HepG2 (cell line): ENCODE measurements at regions not wholly inside any gene's neighbourhood (a gene's known extent, or its start where the extent isn't known, plus 50 kb on each side); places are given as distances from the start of the nearest gene placed in this dataset.

Experiments used
- ATAC-seq: fragments of 200-7000 bp; cut with Tn5 transposase; 3 replicates; pipeline ENCODE4 v1.9.1; 2020; ENCODE audit warnings: mild to moderate bottlenecking, moderate library complexity
- BruUV-seq: library from RNA; stranded (reverse); fragments of 400-500 nt; replicated peaks from 2 replicates; lab custom pipeline; 2021; lab: Mats Ljungman, UMichigan
- CTCF ChIA-PET: fragments of 300-600 bp; formaldehyde crosslinking; extraction: SDS; loops from one replicate; lab custom pipeline; 2021; ENCODE audit warnings: low total read pairs, inconsistent platforms, low intra/inter-chr PET ratio; lab: Yijun Ruan, JAX
- POLR2A ChIA-PET: fragments of 350-600 bp; sonication (Branson Sonifier 250); formaldehyde crosslinking; loops from one replicate; lab custom pipeline; 2020; ENCODE audit warnings: antibody characterized with exemption, inconsistent platforms; lab: Yijun Ruan, JAX
- DNase-seq: peaks from one replicate; pipeline ENCODE4 v3.0.0-alpha.2; 2015; ENCODE audit warnings: low spot score
- FAIRE-seq: peaks from 3 replicates; lab custom pipeline; 2011; peaks lifted over from hg19 to GRCh38; lab: Jason Lieb, UNC
- H2AFZ ChIP-seq: one replicate; pipeline ENCODE4 v1.6.1; 2011; ENCODE audit warnings: low read length, inconsistent platforms
- H3K27ac ChIP-seq: fragments of 300-600 bp; 3 replicates; pipeline ENCODE4 v1.8.0; 2011; ENCODE audit warnings: mixed run types, mild to moderate bottlenecking, mixed read lengths, low read length, inconsistent platforms; ENCODE audit not compliant: insufficient read depth; ENCODE audit errors: extremely low read length
- H3K27me3 ChIP-seq, 2 experiments: fragments of 200-600 bp in 1 of 2; 2 replicates in 1 of 2; 3 replicates in 1 of 2; pipeline versions ENCODE4 v1.6.0 to v1.8.0; 2011; ENCODE audit warnings: low read length in 2 of 2, mild to moderate bottlenecking in 2 of 2, moderate library complexity in 2 of 2, inconsistent platforms in 1 of 2; ENCODE audit not compliant: insufficient read depth in 2 of 2, control insufficient read depth in 1 of 2
- H3K36me3 ChIP-seq, 2 experiments: fragments of 200-600 bp in 1 of 2; replicated peaks in 1 of 2; 2 replicates in 1 of 2; 3 replicates in 1 of 2; pipeline versions ENCODE4 v1.5.1 to v1.8.0; 2011; ENCODE audit warnings: low read length in 2 of 2, inconsistent platforms in 1 of 2; ENCODE audit not compliant: insufficient read depth in 2 of 2, control insufficient read depth in 1 of 2
- H3K4me1 ChIP-seq: 2 replicates; pipeline ENCODE4 v1.5.1; 2012; ENCODE audit warnings: low read length, inconsistent platforms; ENCODE audit not compliant: insufficient read depth
- H3K4me2 ChIP-seq: 2 replicates; pipeline ENCODE4 v1.6.0; 2011; ENCODE audit warnings: low read depth, low read length, inconsistent platforms
- H3K4me3 ChIP-seq, 3 experiments: fragments of 200-600 bp in 1 of 3; sonication (generic), shearing (Covaris generic) in 1 of 3; replicated peaks in 1 of 3; 2 replicates each; pipeline ENCODE4 v1.5.1; 2011 to 2016; ENCODE audit warnings: low read length in 3 of 3, inconsistent platforms in 2 of 3, low read depth in 2 of 3, mild to moderate bottlenecking in 2 of 3, control low read depth in 1 of 3, mixed read lengths in 1 of 3; ENCODE audit not compliant: insufficient read depth in 1 of 3
- H3K79me2 ChIP-seq: one replicate; pipeline ENCODE4 v1.6.1; 2011; ENCODE audit warnings: low read length, inconsistent platforms; ENCODE audit not compliant: insufficient read depth
- H3K9ac ChIP-seq: 2 replicates; pipeline ENCODE4 v1.6.0; 2011; ENCODE audit warnings: mild to moderate bottlenecking, low read depth, low read length, inconsistent platforms; ENCODE audit not compliant: insufficient read depth
- H3K9me3 ChIP-seq: 2 replicates; pipeline ENCODE4 v1.5.1; 2012; ENCODE audit warnings: mild to moderate bottlenecking, low read length
- H4K20me1 ChIP-seq: 2 replicates; pipeline ENCODE4 v1.6.0; 2011; ENCODE audit warnings: inconsistent platforms, mild to moderate bottlenecking, low read length, moderate library complexity; ENCODE audit not compliant: insufficient read depth
- ADNP ChIP-seq: sonication (generic); formaldehyde crosslinking; IDR thresholded peaks from 2 replicates; pipeline ENCODE4 v1.4.0; 2020; ENCODE audit warnings: missing genetic modification reagents
- ELF3 ChIP-seq: IDR thresholded peaks from 2 replicates; pipeline ENCODE4 v1.6.1; 2016; ENCODE audit warnings: missing genetic modification reagents, missing compliant biosample characterization
- GPN1 ChIP-seq: sonication (generic); formaldehyde crosslinking; IDR thresholded peaks from 2 replicates; pipeline ENCODE4 v1.5.1; 2020; ENCODE audit warnings: missing genetic modification reagents, borderline replicate concordance
- HHEX ChIP-seq: IDR thresholded peaks from 2 replicates; pipeline ENCODE4 v1.6.1; 2016; ENCODE audit warnings: control low read depth
- RBM39 ChIP-seq: fragments of 200-400 bp; formaldehyde crosslinking; IDR thresholded peaks from one replicate; pipeline ENCODE4 v1.6.1; 2018; ENCODE audit warnings: antibody characterized with exemption, mild to moderate bottlenecking, low read depth, low read length; ENCODE audit not compliant: poor library complexity, severe bottlenecking
- TAF1 ChIP-seq: sonication (generic); formaldehyde crosslinking; IDR thresholded peaks from 2 replicates; pipeline ENCODE4 v1.4.0; 2020; ENCODE audit warnings: missing genetic modification reagents
- U2AF1 ChIP-seq: fragments of 200-400 bp; formaldehyde crosslinking; optimal IDR thresholded peaks from 2 replicates; pipeline ENCODE3; 2017; ENCODE audit warnings: mild to moderate bottlenecking, low read depth, low read length
- ZNF224 ChIP-seq: sonication (generic); formaldehyde crosslinking; IDR thresholded peaks from 2 replicates; pipeline ENCODE4 v1.5.0; 2020; ENCODE audit warnings: mild to moderate bottlenecking, missing genetic modification reagents
- WGBS: methylation state at CpG from one replicate; pipeline ENCODE4 v1.1.6; 2017; ENCODE audit warnings: low lambda C conversion rate; 5-methylcytosine and 5-hydroxymethylcytosine counted together
- in situ Hi-C: cut with HindIII; loops from 2 replicates; pipeline ENCODE4 v1.10.0; 2017; ENCODE audit warnings: low pct_unique_long_range_greater_than_20kb; ENCODE audit not compliant: extremely low pct_ligation_motif_present
- intact Hi-C: fragments of 100-400 bp; cut with micrococcal nuclease; formaldehyde crosslinking; loops from one replicate; pipeline ENCODE4 v1.10.0; 2022; ENCODE audit not compliant: unreplicated experiment
- TF ChIP-seq, protein P1 (sequence below): sonication (generic); formaldehyde crosslinking; IDR thresholded peaks from 2 replicates; pipeline ENCODE4 v1.4.0; 2020; ENCODE audit warnings: missing genetic modification reagents
- TF ChIP-seq, protein P2 (sequence below): sonication (generic); formaldehyde crosslinking; IDR thresholded peaks from 2 replicates; pipeline ENCODE4 v1.5.0; 2020; ENCODE audit warnings: mild to moderate bottlenecking, missing genetic modification reagents

DNA sequence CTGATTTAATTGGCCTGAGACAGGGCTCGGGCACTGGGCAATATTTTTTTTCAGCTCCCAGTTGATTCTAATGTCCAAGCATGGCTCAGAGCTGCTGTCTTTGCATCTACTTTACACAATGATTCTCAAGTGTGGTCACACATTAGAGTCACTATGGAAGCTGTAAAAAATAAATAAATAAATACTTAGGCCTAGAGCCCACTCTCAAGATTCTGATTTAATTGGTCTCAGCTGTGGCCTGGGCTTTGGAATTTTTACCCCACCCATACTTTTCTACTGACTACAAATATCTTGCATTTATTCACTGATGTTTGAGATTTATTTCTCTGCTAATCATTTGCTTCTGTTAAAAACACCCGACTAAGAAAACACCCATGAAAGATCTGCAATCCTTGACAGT, 145.7 kb upstream of the SRD5A2 start (continued):
- TF ChIP-seq RBM39 (no peak), TAF1 (no peak), ADNP (CRISPR knock-in tag) (no peak)
- TF ChIP-seq, all 625 proteins: peak for 0

DNA sequence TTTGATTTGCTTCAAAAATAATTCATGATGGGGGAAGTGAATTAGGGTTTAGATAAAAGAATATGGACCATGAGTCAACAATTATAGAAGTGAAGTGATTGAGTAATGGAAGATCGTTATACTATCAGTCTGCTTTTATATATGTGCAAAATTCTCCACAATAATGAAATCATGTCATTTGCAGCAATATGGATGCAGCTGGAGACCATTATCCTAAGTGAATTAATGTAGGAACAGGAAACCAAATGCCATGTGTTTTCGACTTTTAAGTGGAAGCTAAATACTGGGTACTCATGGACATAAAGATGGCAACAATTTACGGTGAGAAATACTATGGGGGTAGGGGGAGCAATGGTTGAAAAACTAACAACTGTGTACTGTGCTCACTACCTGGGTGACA, 144.7 kb upstream of the SRD5A2 start:
- no peaks in the 10 kb centered on the region for H4K20me1 ChIP-seq
- H3K4me1 ChIP-seq: peaks cover 18% of the 10 kb centered on the region
- DNase-seq (no peak), ATAC-seq (no peak), FAIRE-seq (no peak)
- H3K27ac ChIP-seq: no peak overlapping the region
- H3K79me2 ChIP-seq: no peaks in the 10 kb centered on the region
- H3K27me3 ChIP-seq: no peaks in the 10 kb centered on the region
- ChIA-PET CTCF (no interaction called here), POLR2A (no interaction called here)
- no peak overlapping the region for H3K4me3 ChIP-seq
- WGBS: 25% methylated on average over 3 of the region's 3 CpGs
- intact Hi-C loops (no loop called here), in situ Hi-C loops (no loop called here)
- no peak overlapping the region for H3K9ac ChIP-seq
- TF ChIP-seq ZNF224 (CRISPR knock-in tag) (no peak), U2AF1 (no peak), GPN1 (no peak), HHEX (CRISPR knock-in tag) (no peak), ELF3 (CRISPR knock-in tag) (no peak)
- TF ChIP-seq, protein P1, sequence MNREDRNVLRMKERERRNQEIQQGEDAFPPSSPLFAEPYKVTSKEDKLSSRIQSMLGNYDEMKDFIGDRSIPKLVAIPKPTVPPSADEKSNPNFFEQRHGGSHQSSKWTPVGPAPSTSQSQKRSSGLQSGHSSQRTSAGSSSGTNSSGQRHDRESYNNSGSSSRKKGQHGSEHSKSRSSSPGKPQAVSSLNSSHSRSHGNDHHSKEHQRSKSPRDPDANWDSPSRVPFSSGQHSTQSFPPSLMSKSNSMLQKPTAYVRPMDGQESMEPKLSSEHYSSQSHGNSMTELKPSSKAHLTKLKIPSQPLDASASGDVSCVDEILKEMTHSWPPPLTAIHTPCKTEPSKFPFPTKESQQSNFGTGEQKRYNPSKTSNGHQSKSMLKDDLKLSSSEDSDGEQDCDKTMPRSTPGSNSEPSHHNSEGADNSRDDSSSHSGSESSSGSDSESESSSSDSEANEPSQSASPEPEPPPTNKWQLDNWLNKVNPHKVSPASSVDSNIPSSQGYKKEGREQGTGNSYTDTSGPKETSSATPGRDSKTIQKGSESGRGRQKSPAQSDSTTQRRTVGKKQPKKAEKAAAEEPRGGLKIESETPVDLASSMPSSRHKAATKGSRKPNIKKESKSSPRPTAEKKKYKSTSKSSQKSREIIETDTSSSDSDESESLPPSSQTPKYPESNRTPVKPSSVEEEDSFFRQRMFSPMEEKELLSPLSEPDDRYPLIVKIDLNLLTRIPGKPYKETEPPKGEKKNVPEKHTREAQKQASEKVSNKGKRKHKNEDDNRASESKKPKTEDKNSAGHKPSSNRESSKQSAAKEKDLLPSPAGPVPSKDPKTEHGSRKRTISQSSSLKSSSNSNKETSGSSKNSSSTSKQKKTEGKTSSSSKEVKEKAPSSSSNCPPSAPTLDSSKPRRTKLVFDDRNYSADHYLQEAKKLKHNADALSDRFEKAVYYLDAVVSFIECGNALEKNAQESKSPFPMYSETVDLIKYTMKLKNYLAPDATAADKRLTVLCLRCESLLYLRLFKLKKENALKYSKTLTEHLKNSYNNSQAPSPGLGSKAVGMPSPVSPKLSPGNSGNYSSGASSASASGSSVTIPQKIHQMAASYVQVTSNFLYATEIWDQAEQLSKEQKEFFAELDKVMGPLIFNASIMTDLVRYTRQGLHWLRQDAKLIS (CRISPR knock-in tag): no peak
- TF ChIP-seq, protein P2, sequence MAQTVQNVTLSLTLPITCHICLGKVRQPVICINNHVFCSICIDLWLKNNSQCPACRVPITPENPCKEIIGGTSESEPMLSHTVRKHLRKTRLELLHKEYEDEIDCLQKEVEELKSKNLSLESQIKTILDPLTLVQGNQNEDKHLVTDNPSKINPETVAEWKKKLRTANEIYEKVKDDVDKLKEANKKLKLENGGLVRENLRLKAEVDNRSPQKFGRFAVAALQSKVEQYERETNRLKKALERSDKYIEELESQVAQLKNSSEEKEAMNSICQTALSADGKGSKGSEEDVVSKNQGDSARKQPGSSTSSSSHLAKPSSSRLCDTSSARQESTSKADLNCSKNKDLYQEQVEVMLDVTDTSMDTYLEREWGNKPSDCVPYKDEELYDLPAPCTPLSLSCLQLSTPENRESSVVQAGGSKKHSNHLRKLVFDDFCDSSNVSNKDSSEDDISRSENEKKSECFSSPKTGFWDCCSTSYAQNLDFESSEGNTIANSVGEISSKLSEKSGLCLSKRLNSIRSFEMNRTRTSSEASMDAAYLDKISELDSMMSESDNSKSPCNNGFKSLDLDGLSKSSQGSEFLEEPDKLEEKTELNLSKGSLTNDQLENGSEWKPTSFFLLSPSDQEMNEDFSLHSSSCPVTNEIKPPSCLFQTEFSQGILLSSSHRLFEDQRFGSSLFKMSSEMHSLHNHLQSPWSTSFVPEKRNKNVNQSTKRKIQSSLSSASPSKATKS (CRISPR knock-in tag): no peak
- no peaks in the 10 kb centered on the region for H3K9me3 ChIP-seq
- H3K36me3 ChIP-seq: no peaks in the 10 kb centered on the region
- BruUV-seq: no TSS peak
- no peak overlapping the region for H3K4me2 ChIP-seq
- H2AFZ ChIP-seq: no peak overlapping the region
